COLO668 (cell line): ENCODE measurements at regions not wholly inside any gene's neighbourhood (a gene's known extent, or its start where the extent isn't known, plus 50 kb on each side); places are given as distances from the start of the nearest gene placed in this dataset.
"Not testable (repeated sequence)": the region's sequence is repeated elsewhere in the genome, so short reads cannot be mapped to it uniquely, and the experiment has no call there.

Source experiments
- DNase-seq: peaks from one replicate; lab custom pipeline; 2025; ENCODE audit not compliant: unreplicated experiment; lab: John Stamatoyannopoulos, UW

DNA sequence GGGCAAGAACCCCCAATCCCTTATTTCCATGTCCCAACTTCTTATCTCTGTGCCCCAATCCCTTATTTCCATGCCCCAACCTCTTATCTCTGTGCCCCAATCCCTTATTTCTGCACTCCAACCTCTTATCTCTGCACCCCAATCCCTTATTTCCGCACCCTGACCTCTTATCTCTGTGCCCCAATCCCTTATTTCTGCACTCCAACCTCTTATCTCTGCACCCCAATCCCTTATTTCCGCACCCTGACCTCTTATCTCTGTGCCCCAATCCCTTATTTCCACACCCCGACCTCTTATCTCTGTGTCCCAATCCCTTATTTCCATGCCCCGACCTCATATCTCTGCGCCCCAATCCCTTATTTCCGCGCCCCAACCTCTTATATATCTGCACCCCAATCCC, 150.8 kb upstream of the NR4A3 start:
- DNase-seq = not testable (repeated sequence)

GRCh38 chr9:99677281-99677680, 144.4 kb upstream of the NR4A3 start:
- DNase-seq = no peak

DNA sequence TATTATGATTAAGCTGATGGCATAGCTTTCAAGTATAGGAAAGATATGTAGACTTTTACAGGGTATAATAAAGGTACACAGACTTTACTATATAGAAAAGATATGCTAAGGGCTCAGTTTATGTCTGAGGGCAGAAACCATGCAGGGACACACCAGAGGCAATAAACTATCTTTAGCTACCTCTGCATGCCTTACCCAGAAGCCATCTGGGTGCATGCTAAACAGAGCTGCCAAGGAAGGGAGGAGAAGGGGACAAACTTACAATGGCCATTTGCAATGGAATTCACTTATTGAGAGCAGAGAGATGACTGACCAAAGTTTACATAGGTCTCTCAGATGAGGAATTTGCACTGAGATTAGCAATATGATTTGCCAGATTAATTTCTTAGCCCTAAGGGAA, 143.1 kb upstream of the NR4A3 start:
- DNase-seq = no peak

DNA sequence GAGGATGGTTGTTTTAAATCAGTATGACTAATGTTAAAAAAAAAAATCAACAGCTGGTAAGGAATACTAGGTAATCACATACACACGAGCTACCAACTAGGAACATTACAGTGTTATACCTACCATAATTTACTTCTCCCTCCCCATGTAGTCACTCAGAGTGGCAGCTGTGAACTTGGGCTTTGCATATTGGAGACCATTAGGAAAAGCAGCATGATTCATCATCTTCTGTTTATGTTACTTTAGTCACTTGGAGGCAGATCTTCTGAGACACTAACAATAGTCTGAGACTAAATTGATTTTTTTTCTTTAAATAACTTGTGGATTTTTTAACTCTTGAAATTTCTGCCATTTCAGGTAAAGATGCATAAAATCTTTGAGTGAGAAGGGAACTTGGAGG, 141.5 kb upstream of the NR4A3 start:
- DNase-seq = no peak

GRCh38 chr9:99681113-99681512, 140.6 kb upstream of the NR4A3 start:
- DNase-seq = no peak

GRCh38 chr9:99682378-99682777, 139.3 kb upstream of the NR4A3 start:
- no peak for DNase-seq

DNA sequence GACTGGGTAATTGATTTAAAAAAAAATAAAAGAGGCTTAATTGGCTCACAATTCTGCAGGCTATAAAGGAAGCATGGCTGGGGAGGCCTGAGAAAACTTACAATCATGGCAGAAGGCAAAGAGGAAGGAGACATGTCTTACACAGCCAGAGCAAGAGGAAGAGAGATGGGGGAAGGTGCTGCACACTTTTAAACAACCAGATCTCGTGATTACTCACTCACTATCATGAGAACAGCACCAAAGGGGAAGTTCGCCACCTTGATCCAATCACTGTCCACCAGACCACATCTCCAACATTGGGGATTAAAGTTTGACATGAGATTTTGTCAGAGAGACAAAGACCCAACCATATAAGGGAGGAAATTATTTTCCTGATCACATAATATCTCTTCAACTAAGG, 138.8 kb upstream of the NR4A3 start:
- no peak for DNase-seq

- DNase-seq = no peak
These were observed 131.1 kb upstream of the NR4A3 start for GRCh38 chr9:99690573-99690972.

DNA sequence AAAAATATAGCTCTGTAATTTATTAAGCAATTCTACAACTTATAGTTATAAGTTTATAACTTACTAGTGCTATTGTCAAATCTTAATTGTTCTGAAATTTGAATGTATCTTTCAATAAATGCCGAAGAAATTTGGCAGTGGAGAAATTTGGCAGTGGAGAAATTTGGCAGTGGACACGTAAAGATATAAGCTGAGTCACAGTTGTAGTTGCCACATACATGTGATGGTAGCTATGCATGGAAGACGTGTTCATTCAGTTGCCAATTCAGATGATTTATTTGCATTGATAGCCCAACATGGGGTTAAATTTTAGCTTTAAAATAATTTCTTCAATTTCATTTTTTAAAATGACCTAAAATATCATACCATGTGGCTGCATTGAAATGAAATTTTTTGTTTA, 127.8 kb upstream of the NR4A3 start:
- no peak for DNase-seq

- DNase-seq = no peak
These were observed 127.3 kb upstream of the NR4A3 start for GRCh38 chr9:99694393-99694792.

- DNase-seq = no peak
These were observed 122.3 kb upstream of the NR4A3 start for GRCh38 chr9:99699396-99699795.

- DNase-seq = no peak
These were observed 109.5 kb upstream of the NR4A3 start for GRCh38 chr9:99712214-99712613.

DNA sequence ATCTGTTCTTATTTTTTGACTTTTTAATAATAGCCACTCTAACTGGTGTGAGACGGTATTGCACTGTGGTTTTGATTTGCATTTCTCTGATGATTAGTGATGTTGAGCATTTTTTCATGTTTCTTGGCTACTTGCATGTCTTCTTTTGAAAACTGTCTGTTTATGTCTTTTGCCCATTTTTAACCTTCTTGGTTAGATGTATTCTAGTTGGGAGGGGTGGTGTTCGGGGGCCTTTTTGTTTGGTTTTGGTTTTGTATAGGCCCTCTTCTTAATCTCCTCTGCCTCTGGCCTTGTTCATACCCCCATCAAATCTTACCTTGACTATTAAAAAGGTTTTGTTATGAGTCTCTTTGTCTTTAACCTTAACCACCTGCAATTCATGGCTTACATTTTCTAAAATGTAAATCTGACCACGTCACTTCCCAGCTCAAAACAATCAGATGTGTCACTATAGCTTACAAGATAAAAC, 107.8 kb upstream of the NR4A3 start:
- no peak for DNase-seq

GRCh38 chr9:99718631-99719030, 103.1 kb upstream of the NR4A3 start:
- no peak for DNase-seq

DNA sequence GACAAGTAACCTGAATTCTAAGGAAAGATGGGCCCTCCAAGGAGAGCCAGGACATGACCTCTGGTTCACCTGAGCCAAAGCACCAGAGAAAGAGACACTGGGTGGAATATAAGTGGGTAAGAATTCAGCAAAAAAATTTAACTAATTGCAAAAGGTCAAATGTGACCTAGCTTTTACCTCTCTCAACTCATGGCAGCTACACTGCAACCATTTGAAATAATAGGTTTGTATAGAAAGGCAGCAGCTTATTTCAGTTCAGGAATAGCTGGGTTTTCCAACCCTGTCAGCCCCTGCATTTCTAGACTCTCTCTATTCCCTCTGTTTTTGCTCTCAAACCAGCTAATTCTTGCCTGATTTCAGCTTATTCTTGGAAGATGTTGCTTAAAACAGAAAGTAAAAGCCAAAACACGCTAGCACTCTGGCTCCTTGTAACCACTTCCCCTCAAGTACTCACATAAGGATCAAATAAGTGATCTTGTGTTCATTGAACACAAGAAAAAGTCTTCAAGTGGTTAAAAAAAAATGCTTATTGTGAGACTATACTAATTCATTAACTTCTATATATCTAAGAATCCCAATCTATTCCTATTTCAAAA, 101.1 kb upstream of the NR4A3 start:
- DNase-seq = no peak

GRCh38 chr9:99721898-99722297, 99.8 kb upstream of the NR4A3 start:
- no peak for DNase-seq

DNA sequence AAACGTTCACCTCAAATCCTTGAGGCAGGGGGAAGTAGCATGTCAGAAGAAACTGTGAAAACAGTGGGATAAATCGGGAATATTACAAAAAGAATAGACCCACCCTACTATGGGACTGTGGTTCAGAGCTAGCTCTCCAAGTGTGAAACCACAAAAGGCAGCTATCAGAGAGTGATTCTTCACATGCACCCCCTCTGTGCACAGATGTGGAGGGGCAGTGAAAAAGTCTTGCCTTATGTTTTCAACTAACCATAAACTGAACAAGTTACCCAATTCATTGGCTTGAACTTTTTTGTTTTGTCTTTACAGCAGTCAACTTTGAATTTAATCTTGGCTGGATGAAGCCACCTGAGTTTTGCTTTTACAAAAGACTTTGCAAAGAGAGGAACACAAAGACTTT, 98.8 kb upstream of the NR4A3 start:
- DNase-seq = no peak

GRCh38 chr9:99724640-99725039, 97.0 kb upstream of the NR4A3 start:
- DNase-seq = no peak

DNA sequence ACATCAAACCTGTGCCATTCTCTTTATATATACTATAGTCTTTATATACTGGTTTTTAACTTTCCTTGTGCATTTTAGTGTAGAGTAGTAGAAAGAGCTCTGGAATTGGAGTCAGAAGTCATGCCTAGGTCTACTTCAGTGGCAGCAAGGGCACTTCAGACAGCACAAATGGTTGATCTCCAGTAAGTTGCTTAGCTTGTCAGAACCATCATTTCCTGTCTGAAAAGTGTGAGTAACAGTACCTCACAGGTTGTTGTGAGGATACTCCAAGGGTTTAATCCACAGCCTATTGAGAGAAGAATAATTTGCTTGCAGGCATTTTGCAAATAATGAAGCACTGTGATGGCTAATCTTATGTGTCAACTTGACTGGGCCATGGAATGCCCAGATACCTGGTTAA, 95.8 kb upstream of the NR4A3 start:
- no peak for DNase-seq

- DNase-seq = no peak
These were observed 94.9 kb upstream of the NR4A3 start for GRCh38 chr9:99726758-99727157.

- DNase-seq = no peak
These were observed 91.6 kb upstream of the NR4A3 start for GRCh38 chr9:99730062-99730461.

GRCh38 chr9:99731950-99732349, 89.7 kb upstream of the NR4A3 start:
- no peak for DNase-seq

- DNase-seq = no peak
These were observed 89.0 kb upstream of the NR4A3 start for GRCh38 chr9:99732715-99733114.

- no peak for DNase-seq
These were observed 86.6 kb upstream of the NR4A3 start for GRCh38 chr9:99735041-99735440.
